Mesendoderm (in vitro differentiated cells): ENCODE measurements at regions not wholly inside any gene's neighbourhood (a gene's known extent, or its start where the extent isn't known, plus 50 kb on each side); places are given as distances from the start of the nearest gene placed in this dataset.

Source experiments
- DNase-seq: peaks from one replicate; pipeline ENCODE4 v3.0.0; 2013
- H2AK5ac ChIP-seq: 2 replicates; pipeline ENCODE4 v1.6.1; 2013; ENCODE audit warnings: low read length, inconsistent platforms
- H2BK120ac ChIP-seq: 2 replicates; pipeline ENCODE4 v1.6.1; 2013; ENCODE audit warnings: low read depth, mild to moderate bottlenecking, low read length, moderate library complexity, mixed read lengths
- H2BK15ac ChIP-seq: replicated peaks from 2 replicates; pipeline ENCODE4 v1.6.1; 2013; ENCODE audit warnings: low read depth, mild to moderate bottlenecking, moderate library complexity
- H2BK5ac ChIP-seq: 2 replicates; pipeline ENCODE4 v1.6.1; 2013; ENCODE audit warnings: low read length, inconsistent platforms
- H3K18ac ChIP-seq: 2 replicates; pipeline ENCODE4 v1.6.1; 2013; ENCODE audit warnings: mild to moderate bottlenecking, low read length, mixed read lengths
- H3K23ac ChIP-seq: one replicate; pipeline ENCODE4 v1.6.1; 2013; ENCODE audit warnings: low read length
- H3K27ac ChIP-seq: 2 replicates; pipeline ENCODE4 v1.5.1; 2013; ENCODE audit warnings: low read depth, mild to moderate bottlenecking, inconsistent platforms, low read length, moderate library complexity
- H3K27me3 ChIP-seq: 2 replicates; pipeline ENCODE4 v1.6.1; 2013; ENCODE audit warnings: low read length, control low read depth, mild to moderate bottlenecking, inconsistent platforms; ENCODE audit not compliant: insufficient read depth, poor library complexity
- H3K36me3 ChIP-seq: 2 replicates; pipeline ENCODE4 v1.6.1; 2013; ENCODE audit warnings: low read length, inconsistent platforms; ENCODE audit not compliant: control insufficient read depth, insufficient read depth
- H3K4ac ChIP-seq: one replicate; pipeline ENCODE4 v1.6.1; 2013; ENCODE audit warnings: low read depth, mild to moderate bottlenecking, low read length, moderate library complexity
- H3K4me1 ChIP-seq: 2 replicates; pipeline ENCODE4 v1.6.1; 2013; ENCODE audit warnings: low read depth, low read length, inconsistent platforms; ENCODE audit not compliant: control insufficient read depth
- H3K4me2 ChIP-seq: 2 replicates; pipeline ENCODE4 v1.6.1; 2013; ENCODE audit warnings: low read length
- H3K4me3 ChIP-seq: 2 replicates; pipeline ENCODE4 v1.5.1; 2013; ENCODE audit warnings: mild to moderate bottlenecking, low read length
- H3K56ac ChIP-seq: one replicate; pipeline ENCODE4 v1.6.1; 2013; ENCODE audit warnings: low read length
- H3K79me1 ChIP-seq: 2 replicates; pipeline ENCODE4 v1.6.1; 2013; ENCODE audit warnings: low read length, inconsistent platforms
- H3K79me2 ChIP-seq: 2 replicates; pipeline ENCODE4 v1.6.1; 2013; ENCODE audit warnings: mild to moderate bottlenecking, low read length; ENCODE audit not compliant: control insufficient read depth, insufficient read depth
- H3K9ac ChIP-seq: 2 replicates; pipeline ENCODE4 v1.6.1; 2013; ENCODE audit warnings: low read length, inconsistent platforms
- H4K5ac ChIP-seq: one replicate; pipeline ENCODE4 v1.6.1; 2013; ENCODE audit warnings: low read length
- H4K8ac ChIP-seq: one replicate; pipeline ENCODE4 v1.6.1; 2013; ENCODE audit warnings: low read depth, mild to moderate bottlenecking, control low read depth, low read length, moderate library complexity
- WGBS: extraction: QIAGEN DNeasy Blood & Tissue Kit; methylation state at CpG from one replicate; pipeline ENCODE4 v1.1.7; 2013; ENCODE audit warnings: low lambda C conversion rate, missing lambda C conversion rate; ENCODE audit not compliant: insufficient coverage; ENCODE audit errors: extremely low coverage; 5-methylcytosine and 5-hydroxymethylcytosine counted together

DNA sequence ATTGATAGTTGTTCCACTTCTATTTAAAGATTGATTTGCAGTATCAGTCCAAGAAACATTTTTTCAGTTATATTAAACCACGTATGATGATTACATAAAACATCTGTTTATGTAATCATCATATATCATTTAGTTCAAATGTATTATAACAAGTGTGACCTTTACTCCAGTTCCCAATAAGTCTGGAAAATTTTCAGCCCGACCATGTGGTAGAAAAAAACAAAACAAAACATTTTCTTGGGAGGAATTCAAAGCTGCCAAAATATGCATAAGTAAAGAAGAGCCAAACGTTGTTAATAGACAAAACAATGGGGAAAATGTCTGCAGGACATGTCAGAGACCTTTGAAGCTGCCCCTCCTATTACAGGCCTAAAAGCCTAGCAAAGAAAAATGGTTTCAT, 709.1 kb downstream of the FAT4 start:
- H3K56ac ChIP-seq: no peak overlapping the region
- H3K4me2 ChIP-seq: no peak overlapping the region
- no peak overlapping the region for H4K8ac ChIP-seq
- no peak overlapping the region for H2BK120ac ChIP-seq
- H3K27ac ChIP-seq: no peak overlapping the region
- no peak overlapping the region for H4K5ac ChIP-seq
- no peak overlapping the region for H2AK5ac ChIP-seq
- no peaks in the 10 kb centered on the region for H3K79me1 ChIP-seq
- H2BK15ac ChIP-seq: no peak overlapping the region
- no peaks in the 10 kb centered on the region for H3K36me3 ChIP-seq
- no peak overlapping the region for H3K4me3 ChIP-seq
- no peaks in the 10 kb centered on the region for H3K4me1 ChIP-seq
- no peaks in the 10 kb centered on the region for H3K27me3 ChIP-seq
- H3K4ac ChIP-seq: no peak overlapping the region
- no peak for DNase-seq
- H3K23ac ChIP-seq: no peak overlapping the region
- WGBS: no CpG with 5 or more reads among the region's 3 CpGs
- H3K9ac ChIP-seq: no peak overlapping the region
- no peak overlapping the region for H3K18ac ChIP-seq
- H3K79me2 ChIP-seq: no peaks in the 10 kb centered on the region
- H2BK5ac ChIP-seq: no peak overlapping the region

DNA sequence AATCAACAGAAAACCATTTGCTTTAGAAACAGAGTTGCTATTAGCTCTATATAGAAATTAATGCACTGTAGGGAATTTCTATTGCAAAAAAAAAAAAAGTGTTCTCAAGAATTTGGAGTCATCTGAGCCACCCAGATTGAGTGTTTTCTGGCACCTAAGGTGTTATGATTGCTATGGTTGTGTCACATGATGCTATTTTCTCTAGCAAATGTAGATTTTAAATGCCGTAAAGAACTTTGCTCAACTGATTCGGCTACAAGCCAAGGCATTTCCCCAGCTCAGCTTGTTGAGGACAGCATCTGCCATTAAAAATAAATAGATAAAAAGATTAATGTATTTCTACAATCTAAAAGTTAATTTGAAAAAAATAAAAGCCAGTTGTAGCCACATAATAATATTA, 712.8 kb downstream of the FAT4 start:
- no peak overlapping the region for H3K9ac ChIP-seq
- H3K79me2 ChIP-seq: no peaks in the 10 kb centered on the region
- H3K23ac ChIP-seq: no peak overlapping the region
- H3K27me3 ChIP-seq: no peaks in the 10 kb centered on the region
- no peak overlapping the region for H2AK5ac ChIP-seq
- no peaks in the 10 kb centered on the region for H3K4me1 ChIP-seq
- no peaks in the 10 kb centered on the region for H3K79me1 ChIP-seq
- no peak overlapping the region for H4K8ac ChIP-seq
- no peak overlapping the region for H3K27ac ChIP-seq
- DNase-seq: no peak
- WGBS: no CpG with 5 or more reads among the region's 2 CpGs
- no peaks in the 10 kb centered on the region for H3K36me3 ChIP-seq
- H2BK120ac ChIP-seq: no peak overlapping the region
- H3K4me3 ChIP-seq: no peak overlapping the region
- no peak overlapping the region for H3K18ac ChIP-seq
- no peak overlapping the region for H2BK5ac ChIP-seq
- no peak overlapping the region for H3K4me2 ChIP-seq
- H4K5ac ChIP-seq: no peak overlapping the region
- H3K56ac ChIP-seq: no peak overlapping the region
- no peak overlapping the region for H3K4ac ChIP-seq
- H2BK15ac ChIP-seq: no peak overlapping the region

DNA sequence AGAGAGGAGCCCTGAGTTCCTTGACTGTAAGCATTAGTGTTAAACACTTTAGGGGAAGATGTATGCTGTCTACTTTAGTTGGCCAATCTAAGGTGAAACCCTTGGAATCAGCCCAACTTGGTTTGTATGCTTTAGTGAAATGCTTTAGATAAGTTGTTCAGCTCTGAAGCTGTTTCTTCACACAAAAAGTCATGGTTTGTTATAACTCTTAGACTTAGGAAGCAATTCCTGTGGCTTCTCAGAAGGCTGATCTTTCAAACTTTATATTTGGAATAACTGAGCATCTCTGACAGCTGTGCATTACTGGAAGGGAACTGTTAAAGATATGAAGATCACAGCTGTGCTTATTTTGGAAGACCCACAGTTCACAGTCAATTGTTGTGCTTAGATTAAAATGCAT, 714.1 kb downstream of the FAT4 start:
- Histone ChIP-seq H3K4me2 (no peak overlapping the region), H3K36me3 (no peaks in the 10 kb centered on the region)

DNA sequence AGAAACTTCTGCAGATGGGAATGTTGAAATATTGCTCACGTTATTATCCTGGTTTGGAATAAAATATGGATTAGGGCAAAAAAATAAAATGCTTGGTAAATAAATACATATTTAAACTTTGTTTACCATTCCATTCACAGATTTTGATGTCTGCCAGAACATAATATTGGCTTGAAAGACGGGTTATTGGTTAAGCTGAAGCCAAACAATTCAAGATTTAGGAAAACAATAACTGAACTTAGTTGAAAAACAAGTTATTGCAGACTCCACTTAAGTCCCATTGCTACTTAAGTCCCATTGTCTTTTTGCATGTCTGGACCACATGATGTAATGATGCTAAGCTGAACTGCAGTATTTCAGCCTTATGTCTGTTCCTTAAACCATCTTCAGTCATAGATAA, 722.5 kb downstream of the FAT4 start:
- no peak overlapping the region for H3K4ac ChIP-seq
- no peak overlapping the region for H3K4me3 ChIP-seq
- H3K4me1 ChIP-seq: no peaks in the 10 kb centered on the region
- no peak overlapping the region for H3K9ac ChIP-seq
- H2BK120ac ChIP-seq: no peak overlapping the region
- no peak for DNase-seq
- H3K79me1 ChIP-seq: no peaks in the 10 kb centered on the region
- H4K8ac ChIP-seq: no peak overlapping the region
- no peak overlapping the region for H2BK15ac ChIP-seq
- H3K79me2 ChIP-seq: no peaks in the 10 kb centered on the region
- H3K18ac ChIP-seq: no peak overlapping the region
- H2AK5ac ChIP-seq: no peak overlapping the region
- no peaks in the 10 kb centered on the region for H3K27me3 ChIP-seq
- no peak overlapping the region for H2BK5ac ChIP-seq
- no peaks in the 10 kb centered on the region for H3K36me3 ChIP-seq
- no peak overlapping the region for H3K4me2 ChIP-seq
- no peak overlapping the region for H3K23ac ChIP-seq
- no peak overlapping the region for H3K27ac ChIP-seq
- H4K5ac ChIP-seq: no peak overlapping the region
- no CpG with 5 or more reads among the region's 2 CpGs for WGBS
- no peak overlapping the region for H3K56ac ChIP-seq

More for the DNA sequence above, 714.1 kb downstream of the FAT4 start:
- no peak overlapping the region for H3K4me3 ChIP-seq
- no peaks in the 10 kb centered on the region for H3K79me1 ChIP-seq
- H3K79me2 ChIP-seq: no peaks in the 10 kb centered on the region
- H3K9ac ChIP-seq: no peak overlapping the region
- no peak overlapping the region for H4K5ac ChIP-seq
- DNase-seq: no peak
- H3K23ac ChIP-seq: no peak overlapping the region
- no peaks in the 10 kb centered on the region for H3K4me1 ChIP-seq
- no peak overlapping the region for H2BK15ac ChIP-seq
- H2AK5ac ChIP-seq: no peak overlapping the region
- H3K27ac ChIP-seq: no peak overlapping the region
- H2BK120ac ChIP-seq: no peak overlapping the region
- no peak overlapping the region for H3K56ac ChIP-seq
- H4K8ac ChIP-seq: no peak overlapping the region
- H3K18ac ChIP-seq: no peak overlapping the region
- H2BK5ac ChIP-seq: no peak overlapping the region
- no peak overlapping the region for H3K4ac ChIP-seq
- H3K27me3 ChIP-seq: no peaks in the 10 kb centered on the region

DNA sequence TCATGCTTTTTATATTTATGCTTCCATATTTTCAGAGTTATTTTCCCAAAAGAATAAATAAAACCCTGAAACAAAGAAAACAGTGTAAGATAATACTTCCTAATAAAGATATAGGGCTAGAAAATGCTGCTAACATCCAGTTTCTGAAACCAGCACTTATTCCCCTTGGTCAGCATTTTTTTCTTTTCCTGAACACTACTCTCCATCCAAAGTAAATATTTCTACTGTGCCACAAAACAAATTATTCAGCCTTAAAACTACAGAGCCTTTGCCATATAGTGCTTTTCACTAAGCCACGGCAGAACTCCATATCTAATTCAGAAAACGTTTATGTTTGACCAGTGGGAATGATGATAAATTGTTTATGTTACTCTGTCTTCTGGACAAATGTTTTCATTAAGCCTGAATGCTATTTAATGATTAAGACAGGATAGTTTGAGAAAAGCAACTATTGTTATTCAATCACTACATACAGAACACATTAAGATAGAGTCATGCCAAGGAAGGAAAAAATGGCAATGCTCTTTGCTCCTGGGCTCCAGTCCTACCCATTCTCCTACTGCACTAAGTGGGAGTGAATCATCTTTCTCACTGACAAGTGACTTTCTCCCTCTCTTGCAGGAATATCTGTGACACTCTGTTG, 723.9 kb downstream of the FAT4 start:
- H2AK5ac ChIP-seq: no peak overlapping the region
- no peak overlapping the region for H3K9ac ChIP-seq
- H3K79me1 ChIP-seq: no peaks in the 10 kb centered on the region
- DNase-seq: no peak
- no peak overlapping the region for H3K4ac ChIP-seq
- H3K56ac ChIP-seq: no peak overlapping the region
- no peak overlapping the region for H2BK5ac ChIP-seq
- no peak overlapping the region for H3K18ac ChIP-seq
- H2BK120ac ChIP-seq: no peak overlapping the region
- H3K36me3 ChIP-seq: no peaks in the 10 kb centered on the region
- H3K4me3 ChIP-seq: no peak overlapping the region
- WGBS: no CpG with 5 or more reads among the region's 2 CpGs
- H3K23ac ChIP-seq: no peak overlapping the region
- H3K27me3 ChIP-seq: no peaks in the 10 kb centered on the region
- H3K79me2 ChIP-seq: no peaks in the 10 kb centered on the region
- no peaks in the 10 kb centered on the region for H3K4me1 ChIP-seq
- H4K8ac ChIP-seq: no peak overlapping the region
- no peak overlapping the region for H3K27ac ChIP-seq
- no peak overlapping the region for H2BK15ac ChIP-seq
- H4K5ac ChIP-seq: no peak overlapping the region
- H3K4me2 ChIP-seq: no peak overlapping the region

DNA sequence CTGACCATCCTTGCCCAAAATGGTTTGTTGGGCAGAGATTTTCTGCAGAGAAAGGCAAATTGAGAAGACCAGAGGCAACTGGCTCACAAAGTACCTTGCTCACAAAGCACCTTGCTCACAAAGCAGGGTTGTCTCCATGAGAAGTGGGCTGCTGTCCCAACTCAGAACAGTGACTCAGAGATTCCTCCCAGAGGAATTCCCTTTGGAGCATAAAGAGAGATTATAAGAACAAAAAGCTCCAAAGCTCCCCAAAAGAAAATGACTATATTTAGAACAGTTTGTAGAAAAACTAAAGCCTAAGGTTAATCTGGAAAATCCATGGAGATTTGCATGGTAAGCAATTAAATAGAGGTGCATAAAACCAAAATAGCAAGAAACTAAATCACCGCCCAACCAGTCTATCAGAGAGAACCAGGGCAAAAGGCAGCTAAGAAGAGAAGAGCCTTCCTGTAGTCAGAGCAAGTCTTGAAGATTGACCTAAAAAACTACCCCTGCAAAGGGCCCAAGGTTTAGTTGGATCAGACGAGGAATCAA, 731.4 kb downstream of the FAT4 start:
- H2BK15ac ChIP-seq: no peak overlapping the region
- no peak overlapping the region for H2BK5ac ChIP-seq
- H4K8ac ChIP-seq: no peak overlapping the region
- no peak overlapping the region for H2AK5ac ChIP-seq
- no peaks in the 10 kb centered on the region for H3K27me3 ChIP-seq
- WGBS: no CpG with 5 or more reads among the region's 2 CpGs
- H3K4me1 ChIP-seq: no peaks in the 10 kb centered on the region
- no peak overlapping the region for H3K27ac ChIP-seq
- H3K79me2 ChIP-seq: no peaks in the 10 kb centered on the region
- no peak overlapping the region for H3K9ac ChIP-seq
- H4K5ac ChIP-seq: no peak overlapping the region
- no peaks in the 10 kb centered on the region for H3K79me1 ChIP-seq
- H3K18ac ChIP-seq: no peak overlapping the region
- H3K36me3 ChIP-seq: no peaks in the 10 kb centered on the region
- no peak overlapping the region for H3K4me2 ChIP-seq
- no peak overlapping the region for H3K4me3 ChIP-seq
- H2BK120ac ChIP-seq: no peak overlapping the region
- H3K56ac ChIP-seq: no peak overlapping the region
- no peak overlapping the region for H3K4ac ChIP-seq
- no peak for DNase-seq
- no peak overlapping the region for H3K23ac ChIP-seq
